ENCODE measurements at regions not wholly inside any gene's neighbourhood (a gene's known extent, or its start where the extent isn't known, plus 50 kb on each side); places are given as distances from the start of the nearest gene placed in this dataset.

DNA sequence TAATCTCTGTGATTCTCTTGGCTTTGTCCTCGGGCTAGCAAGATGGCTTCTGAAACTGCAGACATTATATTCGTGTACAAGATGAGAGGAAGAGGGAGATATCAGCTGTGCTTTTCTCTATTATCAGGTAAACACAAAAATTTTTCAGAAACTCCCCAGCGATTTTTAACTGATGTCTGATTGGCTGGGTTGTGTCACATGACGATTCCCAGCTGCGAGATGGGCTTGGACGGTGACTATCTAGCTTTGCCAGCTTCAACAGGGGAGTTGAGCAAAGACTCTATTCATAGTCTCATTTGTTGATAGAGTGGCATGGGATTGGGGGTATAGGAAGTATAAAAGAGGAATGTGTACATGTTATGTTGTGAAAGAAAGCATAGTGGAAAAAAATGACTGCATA lies 248.8 kb upstream of the AZI2 start:
- TF ChIP-seq, protein P1, sequence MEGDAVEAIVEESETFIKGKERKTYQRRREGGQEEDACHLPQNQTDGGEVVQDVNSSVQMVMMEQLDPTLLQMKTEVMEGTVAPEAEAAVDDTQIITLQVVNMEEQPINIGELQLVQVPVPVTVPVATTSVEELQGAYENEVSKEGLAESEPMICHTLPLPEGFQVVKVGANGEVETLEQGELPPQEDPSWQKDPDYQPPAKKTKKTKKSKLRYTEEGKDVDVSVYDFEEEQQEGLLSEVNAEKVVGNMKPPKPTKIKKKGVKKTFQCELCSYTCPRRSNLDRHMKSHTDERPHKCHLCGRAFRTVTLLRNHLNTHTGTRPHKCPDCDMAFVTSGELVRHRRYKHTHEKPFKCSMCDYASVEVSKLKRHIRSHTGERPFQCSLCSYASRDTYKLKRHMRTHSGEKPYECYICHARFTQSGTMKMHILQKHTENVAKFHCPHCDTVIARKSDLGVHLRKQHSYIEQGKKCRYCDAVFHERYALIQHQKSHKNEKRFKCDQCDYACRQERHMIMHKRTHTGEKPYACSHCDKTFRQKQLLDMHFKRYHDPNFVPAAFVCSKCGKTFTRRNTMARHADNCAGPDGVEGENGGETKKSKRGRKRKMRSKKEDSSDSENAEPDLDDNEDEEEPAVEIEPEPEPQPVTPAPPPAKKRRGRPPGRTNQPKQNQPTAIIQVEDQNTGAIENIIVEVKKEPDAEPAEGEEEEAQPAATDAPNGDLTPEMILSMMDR (conservative IDR thresholded peaks at IDR 0.05 in 1 of 2, IDR thresholded peaks at IDR 0.05 in 1 of 2; ENCODE audit: low read depth in 1 of 2, low read length in 2 of 2): no peak
- TF ChIP-seq EZH2 (IDR thresholded peaks at IDR 0.05; ENCODE audit: low read length, missing control alignments): no peak

All from fibroblast of lung (primary cell).